Coronary artery (tissue), 2 donors: ENCODE measurements at regions not wholly inside any gene's neighbourhood (a gene's known extent, or its start where the extent isn't known, plus 50 kb on each side); places are given as distances from the start of the nearest gene placed in this dataset.

ENCODE experiments used
- DNase-seq: peaks from one replicate; pipeline ENCODE4 v3.0.0-alpha.2; 2017; ENCODE audit warnings: low spot score
- H3K27ac ChIP-seq, 2 donors: fragments of 200-600 bp; sonication (generic); one replicate each; pipeline ENCODE4 v1.5.1; 2016 to 2019
- H3K4me3 ChIP-seq: fragments of 200-600 bp; sonication (generic); 2 replicates; pipeline ENCODE4 v1.5.1; 2016; ENCODE audit warnings: mild to moderate bottlenecking, moderate library complexity
- TF ChIP-seq, protein P1 (sequence below): fragments of 200-600 bp; sonication (generic); IDR thresholded peaks from one replicate; pipeline ENCODE4 v1.5.1; 2019; ENCODE audit warnings: antibody characterized with exemption

DNA sequence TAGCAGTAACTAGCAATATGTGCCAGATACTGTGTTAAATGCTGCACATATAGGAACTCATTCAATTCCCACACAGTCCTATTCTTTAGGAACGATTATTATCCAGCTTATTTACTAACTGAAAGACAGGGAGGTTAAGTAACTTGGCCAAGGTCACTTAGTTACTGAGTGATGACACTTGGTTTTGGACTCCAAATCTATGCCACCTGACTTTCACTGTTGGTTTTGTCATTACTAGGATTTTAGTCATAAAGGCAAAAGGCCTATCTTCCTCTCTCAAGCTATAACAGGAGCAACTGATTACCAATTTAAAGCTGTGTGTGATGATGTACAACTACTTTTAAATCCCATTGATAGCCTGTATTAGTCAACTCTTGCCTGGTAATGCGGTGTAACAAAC, 138.9 kb upstream of the STX18 start:
- no peak for DNase-seq
- H3K4me3 ChIP-seq = no peak overlapping the region
- H3K27ac ChIP-seq = no peak overlapping the region
- TF ChIP-seq, protein P1, sequence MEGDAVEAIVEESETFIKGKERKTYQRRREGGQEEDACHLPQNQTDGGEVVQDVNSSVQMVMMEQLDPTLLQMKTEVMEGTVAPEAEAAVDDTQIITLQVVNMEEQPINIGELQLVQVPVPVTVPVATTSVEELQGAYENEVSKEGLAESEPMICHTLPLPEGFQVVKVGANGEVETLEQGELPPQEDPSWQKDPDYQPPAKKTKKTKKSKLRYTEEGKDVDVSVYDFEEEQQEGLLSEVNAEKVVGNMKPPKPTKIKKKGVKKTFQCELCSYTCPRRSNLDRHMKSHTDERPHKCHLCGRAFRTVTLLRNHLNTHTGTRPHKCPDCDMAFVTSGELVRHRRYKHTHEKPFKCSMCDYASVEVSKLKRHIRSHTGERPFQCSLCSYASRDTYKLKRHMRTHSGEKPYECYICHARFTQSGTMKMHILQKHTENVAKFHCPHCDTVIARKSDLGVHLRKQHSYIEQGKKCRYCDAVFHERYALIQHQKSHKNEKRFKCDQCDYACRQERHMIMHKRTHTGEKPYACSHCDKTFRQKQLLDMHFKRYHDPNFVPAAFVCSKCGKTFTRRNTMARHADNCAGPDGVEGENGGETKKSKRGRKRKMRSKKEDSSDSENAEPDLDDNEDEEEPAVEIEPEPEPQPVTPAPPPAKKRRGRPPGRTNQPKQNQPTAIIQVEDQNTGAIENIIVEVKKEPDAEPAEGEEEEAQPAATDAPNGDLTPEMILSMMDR = no peak

DNA sequence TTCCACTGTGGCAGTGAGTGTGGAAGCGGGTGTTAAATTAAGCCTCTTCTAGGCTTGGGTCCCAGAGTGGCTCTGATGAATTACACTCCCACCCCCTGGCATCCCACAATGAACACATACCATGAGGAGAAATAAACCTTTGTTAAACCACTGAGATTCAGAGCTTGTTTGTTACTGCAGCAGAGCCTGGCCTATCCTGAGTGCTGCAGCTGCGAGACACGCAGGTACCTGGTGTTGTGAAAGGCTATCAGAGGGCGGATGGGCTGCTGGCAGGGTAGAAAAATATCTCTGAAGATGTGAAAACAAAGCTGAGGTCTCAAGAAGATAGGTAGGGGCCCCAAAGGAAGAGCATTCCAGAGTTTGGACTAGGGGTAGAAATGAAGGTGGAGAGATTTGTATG, 138.4 kb upstream of the STX18 start:
- H3K4me3 ChIP-seq = no peak overlapping the region
- H3K27ac ChIP-seq = no peak overlapping the region
- no peak for DNase-seq
- TF ChIP-seq, protein P1 = no peak

DNA sequence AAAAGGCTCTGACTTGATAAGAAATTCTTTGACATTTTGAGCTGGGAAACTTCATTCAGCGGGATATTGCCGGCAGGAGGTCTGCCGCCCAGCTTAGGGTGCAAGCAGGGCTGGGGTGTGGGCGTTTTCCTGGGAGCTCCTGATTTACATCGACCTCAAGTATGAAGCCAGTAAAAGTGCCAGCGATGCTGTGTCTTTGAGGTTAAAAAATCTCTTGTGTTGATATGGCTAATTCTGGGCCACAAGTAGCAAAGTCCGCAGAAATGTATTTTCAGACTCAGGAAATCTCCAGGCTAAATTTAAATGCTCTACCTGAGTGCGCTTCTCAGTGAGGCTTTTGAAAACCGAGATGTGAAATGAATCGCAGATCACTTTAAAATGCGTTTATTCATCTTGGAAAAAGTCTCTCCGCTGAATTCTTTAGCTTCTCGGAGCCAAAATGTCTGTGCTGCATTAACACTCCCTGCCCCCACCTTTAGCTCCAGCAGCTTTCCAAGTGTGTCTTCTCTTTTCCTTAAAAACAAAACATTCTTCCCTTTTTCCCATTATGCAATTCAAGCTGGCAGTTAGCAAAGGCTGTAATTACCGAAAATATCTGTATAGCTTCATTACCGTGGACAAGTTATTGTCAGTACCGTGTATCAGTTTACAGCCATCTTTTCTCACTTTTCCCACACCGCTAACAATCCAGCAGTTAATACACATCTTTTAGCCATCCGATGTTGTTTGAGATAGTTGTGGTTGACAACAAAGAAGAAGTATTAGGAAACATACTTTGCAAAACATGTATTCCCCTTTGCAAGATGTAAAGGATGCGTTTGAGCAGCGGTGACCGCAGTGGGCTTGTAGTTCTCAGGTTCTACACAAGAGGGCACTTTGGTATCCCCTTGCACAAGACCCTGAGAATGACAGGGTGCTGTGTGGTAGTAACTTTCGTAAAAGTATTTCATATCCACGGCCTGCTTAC, 136.0 kb upstream of the STX18 start:
- DNase-seq = no peak
- H3K27ac ChIP-seq = no peak overlapping the region
- TF ChIP-seq, protein P1 = no peak
- peak overlapping the region; percentile 53 for H3K4me3 ChIP-seq

DNA sequence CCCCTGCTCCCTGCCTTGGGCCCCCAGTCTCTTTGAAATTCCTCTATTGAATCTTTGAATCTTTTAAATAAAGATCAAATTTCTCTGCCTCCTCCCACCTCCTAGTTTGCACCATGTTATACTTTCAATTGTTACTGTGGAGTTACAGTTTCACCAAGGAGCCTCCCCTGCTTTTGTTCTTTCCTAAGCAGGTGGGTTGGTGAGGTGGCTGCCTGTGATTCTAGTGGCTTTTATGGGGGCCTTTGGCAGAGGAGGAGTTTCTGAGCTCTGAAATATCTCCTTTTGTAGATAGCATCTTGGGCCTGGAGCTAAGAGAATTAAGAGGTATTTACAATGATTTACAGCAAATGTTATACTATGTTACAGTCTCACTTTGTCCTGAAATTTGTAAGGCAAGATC, 133.8 kb upstream of the STX18 start:
- no peak for DNase-seq
- Histone ChIP-seq H3K4me3 (no peak overlapping the region), H3K27ac (no peak overlapping the region)
- TF ChIP-seq, protein P1 = no peak

DNA sequence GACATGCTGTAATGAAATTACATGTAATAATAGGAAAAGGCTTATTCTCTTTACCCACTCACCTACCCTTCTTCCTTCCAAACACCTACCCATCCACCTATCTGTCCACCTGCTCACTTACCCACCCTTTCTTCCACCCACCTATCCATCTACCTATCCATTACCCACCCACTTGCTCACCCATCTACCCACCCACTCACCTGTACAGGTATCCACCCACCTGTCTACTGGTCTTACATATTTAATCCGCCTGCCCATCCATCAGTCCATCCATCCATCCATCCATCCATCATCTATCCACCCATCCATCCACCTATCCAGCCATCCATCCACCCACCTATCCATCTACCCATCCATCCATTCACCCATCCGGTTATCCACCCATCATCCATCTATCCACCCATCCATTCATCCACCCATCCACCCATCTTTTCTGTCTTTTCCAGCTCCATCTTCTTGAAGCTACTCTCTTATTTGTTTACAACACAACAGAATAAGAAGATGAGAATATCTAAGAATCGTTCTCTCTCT, 133.3 kb upstream of the STX18 start:
- no peak for DNase-seq
- no peak overlapping the region for H3K4me3 ChIP-seq
- H3K27ac ChIP-seq = no peak overlapping the region
- TF ChIP-seq, protein P1 = no peak

DNA sequence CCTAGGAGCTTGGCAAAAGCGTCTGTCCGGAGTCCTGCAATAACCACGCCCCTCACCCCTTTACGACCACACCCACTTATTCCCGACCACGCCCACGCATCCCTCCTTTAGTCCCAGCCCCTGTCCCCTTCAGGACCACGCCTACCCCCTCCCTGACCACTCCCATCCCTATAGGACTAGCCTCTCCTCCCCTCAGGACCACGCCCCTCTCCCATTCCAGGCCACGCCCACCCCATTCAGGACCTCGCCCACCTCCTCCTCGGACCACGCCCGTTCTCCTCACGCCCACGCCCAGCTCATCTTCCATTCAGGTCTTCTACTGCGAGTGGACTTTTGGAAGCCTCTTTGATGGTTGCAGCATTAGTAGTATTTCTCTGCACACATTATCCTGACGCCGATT, 131.2 kb upstream of the STX18 start:
- TF ChIP-seq, protein P1 = no peak
- no peak overlapping the region for H3K27ac ChIP-seq
- no peak overlapping the region for H3K4me3 ChIP-seq
- no peak for DNase-seq

DNA sequence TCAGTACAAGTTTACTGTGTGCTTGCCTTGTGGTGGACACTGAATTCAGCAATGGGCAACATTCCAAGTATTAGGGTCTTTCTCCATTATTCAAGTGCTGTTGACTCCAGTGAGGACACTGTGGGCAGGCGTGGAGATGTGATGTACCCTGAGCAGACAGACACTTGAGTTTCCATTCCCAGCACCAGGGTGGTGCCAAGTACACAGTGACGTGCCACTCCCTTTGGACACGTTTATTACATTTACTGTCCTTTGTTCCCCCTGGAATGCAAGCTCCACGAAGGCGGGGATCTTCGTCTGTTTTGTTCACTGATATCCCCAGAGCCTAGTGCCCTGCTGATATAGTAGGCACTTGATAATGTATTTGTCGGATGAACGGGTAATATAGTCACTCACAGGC, 130.6 kb upstream of the STX18 start:
- Histone ChIP-seq H3K4me3 (no peak overlapping the region), H3K27ac (no peak overlapping the region)
- TF ChIP-seq, protein P1 = no peak
- DNase-seq = no peak
